ENCODE measurements at regions not wholly inside any gene's neighbourhood (a gene's known extent, or its start where the extent isn't known, plus 50 kb on each side); places are given as distances from the start of the nearest gene placed in this dataset.
"Not testable (repeated sequence)": the region's sequence is repeated elsewhere in the genome, so short reads cannot be mapped to it uniquely, and the experiment has no call there.

DNA sequence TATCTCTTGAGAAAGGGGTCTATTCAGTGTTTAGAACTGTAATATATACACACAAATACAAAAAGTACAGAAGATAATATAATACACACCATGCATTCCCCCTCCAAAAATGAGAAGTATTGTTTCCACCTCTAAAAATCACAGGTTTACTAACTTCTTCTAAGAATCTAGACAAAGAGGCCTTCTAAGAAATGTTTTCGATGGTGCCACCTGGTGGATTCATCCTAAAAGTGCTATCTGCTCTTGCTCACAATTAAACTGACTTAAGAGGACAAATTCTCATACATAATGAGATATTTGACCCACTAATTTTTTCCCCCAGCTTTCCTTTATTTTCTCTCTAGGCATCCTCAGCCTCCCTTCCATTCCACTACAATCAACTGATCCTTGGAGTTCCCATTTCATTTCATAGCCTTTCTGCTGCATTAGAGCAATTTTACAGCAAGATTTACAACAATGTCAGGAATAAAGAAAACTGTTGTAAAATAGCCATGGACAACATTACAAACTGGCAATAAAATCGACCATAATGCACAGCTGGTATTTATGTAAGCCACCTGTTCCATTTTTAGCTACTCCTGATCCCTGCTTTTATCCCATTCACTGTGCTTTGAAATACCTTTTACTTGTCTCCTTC lies 124.6 kb downstream of the ARRDC4 start:
- ChIA-PET CTCF (no interaction called here), POLR2A (no interaction called here)

DNA sequence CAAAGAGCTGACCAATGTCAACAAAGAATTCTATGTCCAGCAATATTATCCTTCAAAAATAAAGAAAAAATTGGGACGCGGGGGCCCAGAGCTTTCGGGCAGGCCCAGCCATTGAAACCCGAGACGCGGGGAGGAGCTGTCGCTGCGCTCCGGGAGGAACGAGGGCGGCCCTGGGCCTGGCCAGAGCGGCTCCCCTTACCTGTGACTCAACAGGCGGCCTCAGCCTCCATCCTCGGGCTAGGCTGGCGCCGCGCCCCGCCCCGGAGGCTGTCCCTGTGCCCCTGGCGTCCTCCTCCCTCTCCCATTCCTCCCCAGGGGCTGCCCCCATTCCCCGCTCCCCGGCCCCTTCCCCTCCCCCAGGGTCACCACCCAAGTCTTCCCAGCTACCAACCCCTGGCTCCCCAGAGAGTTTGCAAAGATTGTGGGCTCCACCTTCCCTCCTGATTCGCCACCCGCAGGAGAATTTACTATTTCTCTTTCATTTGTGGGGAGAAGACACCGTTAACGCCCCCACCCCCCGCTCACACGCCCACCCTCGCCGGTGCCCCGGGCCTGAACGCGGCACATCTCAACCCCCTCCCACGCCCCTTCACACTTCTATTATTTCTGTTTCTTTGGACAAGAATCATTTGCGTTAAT lies 127.9 kb downstream of the ARRDC4 start:
- CTCF ChIA-PET, POLR2A ChIA-PET: not testable (repeated sequence)

DNA sequence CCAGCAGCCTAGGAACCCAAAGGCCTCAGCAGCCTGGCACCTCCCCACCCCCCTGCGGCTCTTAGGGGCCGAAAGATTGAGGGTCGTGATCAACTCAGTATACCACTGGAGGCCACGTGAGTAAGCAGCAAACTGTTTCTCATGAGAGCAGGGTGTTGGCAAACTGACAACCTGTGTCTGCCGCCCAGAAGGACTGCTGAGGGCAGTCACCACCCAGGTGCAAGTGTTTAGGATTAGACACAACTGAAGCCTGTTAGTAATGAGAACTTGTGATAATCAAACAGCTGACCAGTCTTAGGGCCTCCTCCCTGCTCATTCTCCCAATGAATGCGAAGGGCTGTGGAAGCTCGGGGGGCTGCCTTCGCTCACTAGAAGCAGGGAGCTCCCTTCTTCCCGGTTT lies 128.8 kb downstream of the ARRDC4 start:
- CTCF ChIA-PET, POLR2A ChIA-PET: not testable (repeated sequence)

DNA sequence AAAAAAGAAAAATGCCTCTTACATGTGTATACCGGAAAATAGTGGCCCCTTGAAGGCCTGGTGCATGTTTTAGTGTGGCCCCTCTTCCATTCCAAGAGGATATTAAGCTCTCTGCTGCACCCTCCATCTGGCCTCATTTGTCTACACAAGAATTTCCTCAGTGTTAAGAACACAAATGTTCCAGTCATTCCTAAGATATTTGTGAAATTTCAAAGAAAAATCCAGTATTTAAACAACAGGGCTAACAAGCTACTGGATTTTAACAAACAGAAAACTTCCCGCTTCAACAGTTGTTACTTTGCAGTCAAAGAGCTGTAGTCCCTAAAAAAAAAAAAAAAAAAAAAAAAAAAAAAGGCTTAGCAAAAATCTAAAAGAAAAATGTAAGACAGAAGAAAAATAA lies 137.5 kb downstream of the ARRDC4 start:
- POLR2A ChIA-PET, CTCF ChIA-PET: not testable (repeated sequence)

DNA sequence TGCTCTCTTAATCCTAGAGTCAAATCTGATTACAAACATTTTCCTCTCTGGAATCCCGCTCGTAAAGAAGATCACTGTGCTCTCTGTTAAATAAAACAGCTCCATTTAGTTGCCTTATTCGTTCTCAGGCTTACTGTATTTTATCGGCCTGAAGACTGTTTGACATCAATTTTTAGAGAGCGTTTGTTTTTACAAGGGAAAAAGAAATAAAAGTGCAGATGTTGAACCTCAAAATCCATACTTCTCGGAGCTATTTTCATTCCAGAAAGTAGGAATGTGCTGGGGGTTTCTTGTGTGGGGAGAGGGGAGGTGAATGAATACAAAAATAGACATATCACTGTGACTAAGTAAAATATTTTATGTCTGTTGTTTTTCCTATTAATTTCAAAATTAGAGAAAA lies 140.1 kb downstream of the ARRDC4 start:
- POLR2A ChIA-PET, CTCF ChIA-PET: not testable (repeated sequence)

DNA sequence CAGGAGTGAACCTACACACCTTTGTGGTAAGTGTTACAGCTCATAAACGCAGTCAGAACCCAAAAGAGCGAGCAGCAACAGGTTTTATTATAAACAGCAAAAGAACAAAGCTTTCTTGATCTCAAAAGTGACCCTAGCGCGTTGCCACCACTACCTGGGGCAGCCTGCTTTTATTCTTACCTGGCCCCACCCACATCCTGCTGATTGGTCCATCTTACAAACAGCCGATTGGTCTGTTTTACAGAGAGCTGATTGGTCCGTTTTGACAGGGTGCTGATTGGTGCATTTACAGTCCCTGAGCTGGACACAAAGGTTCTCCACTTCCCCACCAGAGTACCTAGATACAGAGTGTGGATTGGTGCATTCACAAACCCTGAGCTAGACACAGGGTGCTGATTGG lies 143.1 kb downstream of the ARRDC4 start:
- ChIA-PET CTCF (no interaction called here), POLR2A (no interaction called here)

DNA sequence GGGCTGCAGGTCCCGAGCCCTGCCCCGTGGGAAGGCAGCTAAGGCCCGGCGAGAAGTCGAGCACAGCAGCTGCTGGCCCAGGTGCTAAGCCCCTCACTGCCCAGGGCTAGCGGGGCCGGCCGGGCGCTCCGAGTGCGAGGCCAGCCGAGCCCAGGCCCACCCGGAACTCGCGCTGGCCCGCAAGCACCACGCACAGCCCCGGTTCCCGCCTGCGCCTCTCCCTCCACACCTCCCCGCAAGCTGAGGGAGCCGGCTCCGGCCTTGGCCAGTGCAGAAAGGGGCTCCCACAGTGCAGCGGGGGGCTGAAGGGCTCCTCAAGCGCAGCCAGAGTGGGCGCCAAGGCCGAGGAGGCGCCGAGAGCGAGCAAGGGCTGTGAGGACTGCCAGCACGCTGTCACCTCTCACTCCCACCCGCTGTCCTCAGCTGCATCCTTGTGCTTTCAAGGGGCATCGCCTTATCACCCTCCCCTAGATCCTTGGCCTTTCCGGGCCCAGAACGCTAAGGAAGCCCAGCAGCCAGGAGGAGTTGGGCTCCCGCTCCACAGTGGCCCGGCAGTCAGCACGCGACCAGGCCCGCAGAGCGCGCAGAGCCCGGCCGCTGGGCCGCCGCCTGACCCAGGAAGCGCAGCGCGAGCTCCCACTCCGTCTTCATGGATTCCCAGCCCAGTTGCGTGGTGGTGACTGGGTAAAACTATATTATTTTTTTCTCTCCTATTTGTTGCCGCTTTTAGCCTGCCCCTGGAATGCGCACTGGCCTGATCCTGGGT lies 144.1 kb downstream of the ARRDC4 start:
- POLR2A ChIA-PET, CTCF ChIA-PET: not testable (repeated sequence)

DNA sequence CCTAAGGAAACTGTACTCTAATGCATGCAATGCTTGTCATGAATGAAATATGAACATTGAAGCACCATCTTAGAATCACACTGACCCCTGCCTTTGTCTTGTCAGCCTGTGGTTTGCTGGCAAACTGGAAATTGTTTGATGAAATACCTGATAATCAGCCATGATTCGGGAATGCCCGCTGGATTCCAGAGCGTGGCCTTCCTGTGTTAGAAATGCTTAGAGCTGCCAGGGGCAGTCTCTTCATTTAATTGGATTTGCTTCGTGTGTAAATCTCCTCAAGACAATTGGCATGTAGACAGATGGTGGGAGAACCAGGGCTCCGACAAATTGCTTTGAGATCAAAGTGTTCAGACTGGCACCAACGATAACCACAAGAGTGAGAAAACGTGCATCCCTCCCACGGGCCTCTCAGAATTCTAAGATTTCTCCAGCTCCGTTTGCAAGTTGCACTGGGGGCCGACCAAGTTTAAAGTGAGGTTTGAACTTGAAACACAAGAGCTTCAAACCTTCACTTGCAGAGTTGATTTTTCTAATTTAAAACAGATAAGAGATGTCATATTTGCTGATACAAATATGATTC lies 146.2 kb downstream of the ARRDC4 start:
- CTCF ChIA-PET, POLR2A ChIA-PET: not testable (repeated sequence)

DNA sequence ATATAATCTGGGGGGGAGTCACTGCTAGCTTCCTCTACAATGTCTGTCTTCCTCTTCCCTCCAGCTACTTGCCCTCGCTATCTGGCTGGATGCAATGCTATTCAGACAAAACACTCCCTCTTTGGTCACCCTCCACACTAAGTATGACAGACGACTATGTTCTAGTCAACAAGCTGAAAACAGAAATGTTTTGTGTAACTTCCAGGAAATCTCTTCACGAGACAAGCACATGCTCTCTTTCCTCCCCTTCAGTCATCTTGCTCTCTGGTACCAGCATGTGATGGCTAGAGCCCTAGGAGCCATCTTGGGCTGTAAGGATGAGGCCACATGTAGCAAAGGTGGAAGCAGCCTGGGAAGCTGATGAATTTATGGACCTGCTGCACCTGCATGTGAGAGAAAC lies 151.3 kb downstream of the ARRDC4 start:
- ChIA-PET POLR2A (no interaction called here), CTCF (no interaction called here)

DNA sequence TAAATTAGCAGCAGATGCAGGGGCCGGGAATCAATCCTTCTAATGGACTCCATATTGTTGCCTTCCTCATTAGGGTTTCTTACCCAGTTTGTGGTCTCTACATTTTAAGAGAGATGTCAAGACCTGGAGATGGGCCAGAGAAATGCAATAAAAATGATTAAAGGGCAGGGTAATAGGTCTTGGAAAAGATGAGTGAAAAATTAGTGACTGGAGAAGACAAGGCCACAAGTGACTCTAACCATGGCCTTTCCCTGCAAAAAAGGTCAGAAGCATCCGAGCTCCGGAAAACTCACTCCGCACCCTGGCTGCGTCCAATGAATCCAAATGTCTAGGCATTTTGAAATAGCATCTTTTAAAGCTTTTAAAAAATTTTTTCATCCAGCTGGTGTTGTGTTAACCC lies 152.8 kb downstream of the ARRDC4 start:
- ChIA-PET CTCF (no interaction called here), POLR2A (no interaction called here)

DNA sequence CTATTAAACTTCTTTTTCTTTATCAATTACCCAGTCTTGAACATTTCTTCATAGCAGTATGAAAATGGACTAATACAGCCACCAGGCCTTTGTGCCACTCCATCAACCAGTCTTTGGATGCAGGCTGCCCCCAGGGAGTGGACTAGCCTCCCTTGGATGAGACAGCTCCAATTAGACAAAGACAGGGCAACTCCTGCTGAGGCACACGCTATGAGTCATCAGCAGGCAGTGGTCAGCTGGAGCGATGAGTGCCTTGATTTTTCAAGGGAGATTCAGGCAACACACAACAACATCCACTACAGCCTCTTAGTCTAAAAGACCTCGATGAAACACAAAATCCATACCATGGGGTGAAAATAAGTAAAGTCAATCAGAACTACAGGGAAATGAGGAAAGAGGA lies 160.1 kb downstream of the ARRDC4 start:
- ChIA-PET POLR2A (no interaction called here), CTCF (no interaction called here)

DNA sequence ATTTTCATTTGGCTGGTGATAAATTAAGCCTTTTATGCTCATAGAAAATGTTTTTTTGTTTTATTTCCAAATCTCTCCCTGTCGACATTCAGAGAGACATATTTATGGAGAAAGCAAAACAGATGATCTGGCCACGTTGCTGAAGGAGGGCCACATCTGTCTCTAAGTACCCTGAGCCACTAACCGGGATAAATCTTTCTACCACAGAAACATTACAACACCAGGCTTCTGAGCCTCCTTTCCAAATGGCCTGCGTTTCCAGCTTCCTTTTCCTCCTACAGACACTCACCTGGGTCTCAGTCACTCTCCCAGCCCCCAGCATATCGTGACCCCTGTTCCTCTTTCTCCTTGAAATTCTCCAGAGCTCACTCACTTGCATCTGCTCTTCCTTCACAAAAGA lies 161.0 kb downstream of the ARRDC4 start:
- ChIA-PET CTCF (no interaction called here), POLR2A (no interaction called here)

DNA sequence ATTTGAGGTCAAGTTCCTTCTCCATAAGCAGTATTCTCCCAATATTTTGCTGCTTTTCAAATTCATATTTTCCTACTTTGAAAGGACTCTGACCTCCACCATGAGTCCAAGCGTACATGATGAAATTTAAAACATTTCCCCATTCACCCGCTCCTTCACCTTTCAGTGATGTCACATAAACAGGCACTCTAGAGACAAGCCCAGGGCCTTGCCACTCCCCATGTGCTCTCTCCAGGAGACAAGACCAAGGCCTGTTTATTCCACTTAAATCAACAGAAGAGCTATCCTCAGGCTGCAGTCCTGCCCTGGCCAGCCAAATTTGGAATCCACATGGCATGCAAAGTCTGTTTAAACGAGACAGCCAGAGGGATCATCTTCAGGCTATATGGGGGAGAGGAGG lies 161.5 kb downstream of the ARRDC4 start:
- ChIA-PET CTCF (no interaction called here), POLR2A (no interaction called here)

DNA sequence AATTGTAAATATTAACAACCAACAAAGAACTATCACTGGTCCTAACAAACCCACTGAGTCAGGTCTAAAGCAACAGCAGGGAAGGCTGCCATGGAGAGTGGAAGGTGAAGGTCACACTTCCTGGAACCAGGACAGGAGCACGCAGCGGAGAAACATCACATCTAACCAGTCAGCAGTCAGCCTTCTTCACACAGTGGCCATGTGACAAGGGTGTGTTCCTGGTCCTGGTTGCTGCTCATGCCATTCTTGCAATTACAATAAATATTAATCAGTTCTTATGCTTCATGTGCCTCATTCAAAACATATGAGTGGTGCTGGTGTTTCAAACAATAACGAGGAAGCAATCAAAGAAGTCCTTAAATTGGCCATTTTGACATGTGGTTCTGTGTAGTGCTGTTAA lies 162.8 kb downstream of the ARRDC4 start:
- ChIA-PET POLR2A (no interaction called here), CTCF (no interaction called here)

DNA sequence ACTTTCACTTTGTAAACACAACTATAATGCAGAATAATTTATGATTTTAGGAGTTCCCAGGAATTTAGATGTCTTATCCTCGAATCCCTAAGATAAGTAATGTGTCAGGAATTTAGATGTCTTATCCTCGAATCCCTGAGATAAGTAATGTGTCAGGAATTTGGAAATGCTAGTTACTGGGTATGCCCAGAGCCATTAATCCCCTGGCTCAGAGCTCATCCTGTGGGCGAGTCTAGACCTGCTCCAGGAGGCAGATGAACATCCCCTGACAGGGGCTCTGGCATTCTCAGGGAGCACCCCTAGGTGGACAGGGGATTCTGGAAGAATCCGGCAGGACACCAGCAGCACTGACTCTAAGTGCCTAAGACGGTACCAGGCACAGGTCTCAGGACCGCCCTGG lies 163.3 kb downstream of the ARRDC4 start:
- ChIA-PET POLR2A (no interaction called here), CTCF (no interaction called here)

DNA sequence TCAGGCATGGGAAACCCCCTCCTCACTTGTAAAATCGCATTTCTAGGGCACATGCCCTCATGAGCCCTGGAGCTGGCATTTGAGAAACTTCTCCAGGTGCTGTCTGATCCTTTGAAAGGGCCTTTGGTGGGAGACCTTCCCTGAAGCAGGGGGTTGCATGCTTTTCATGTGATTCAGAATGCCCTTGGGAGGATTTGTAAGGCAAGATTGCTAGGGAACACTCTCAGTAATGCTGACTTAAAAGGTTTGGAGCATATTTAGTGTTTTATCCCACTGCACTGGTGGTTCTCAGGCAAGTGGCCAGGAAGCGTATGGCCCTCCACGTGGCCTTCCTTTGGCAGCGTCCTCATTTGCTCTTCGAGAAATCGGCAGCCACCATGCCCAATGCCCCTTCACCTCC lies 164.1 kb downstream of the ARRDC4 start:
- POLR2A ChIA-PET = no interaction called here
- CTCF ChIA-PET = no interaction called here

DNA sequence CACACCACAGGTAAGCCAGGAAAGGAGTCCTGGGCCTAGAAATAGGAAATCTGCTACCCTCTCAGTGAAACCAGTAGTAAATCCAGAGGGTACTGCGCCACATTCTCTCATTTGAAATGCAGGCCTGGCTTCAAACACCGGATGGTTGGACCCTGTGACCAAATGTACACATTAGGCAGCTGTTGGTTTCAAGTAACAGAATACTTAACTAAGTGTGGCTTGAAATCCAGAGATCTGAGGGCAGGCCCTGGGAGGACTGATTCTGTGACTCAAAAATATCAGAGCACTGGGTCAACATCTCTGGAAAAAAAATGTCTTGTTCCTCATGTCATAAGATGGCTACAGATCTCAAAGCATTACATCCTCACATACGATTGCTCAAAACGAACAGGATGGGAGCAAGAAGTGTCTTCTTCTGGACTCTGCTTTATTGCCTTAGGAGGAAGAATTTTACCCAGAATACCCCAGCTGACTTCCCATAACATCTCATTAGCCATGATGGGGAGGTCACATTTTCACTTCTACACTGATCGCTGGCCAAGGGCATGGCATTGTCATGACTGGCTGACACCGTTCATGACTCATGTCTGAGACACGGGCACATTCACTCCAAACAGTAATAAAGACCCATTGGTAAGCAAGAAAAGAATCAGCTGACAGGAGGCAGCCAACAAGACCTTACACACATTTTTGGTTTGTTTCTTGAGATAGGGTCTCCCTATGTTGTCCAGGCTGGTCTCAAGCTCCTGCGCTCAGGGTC lies 166.0 kb downstream of the ARRDC4 start:
- ChIA-PET POLR2A (no interaction called here), CTCF (no interaction called here)

DNA sequence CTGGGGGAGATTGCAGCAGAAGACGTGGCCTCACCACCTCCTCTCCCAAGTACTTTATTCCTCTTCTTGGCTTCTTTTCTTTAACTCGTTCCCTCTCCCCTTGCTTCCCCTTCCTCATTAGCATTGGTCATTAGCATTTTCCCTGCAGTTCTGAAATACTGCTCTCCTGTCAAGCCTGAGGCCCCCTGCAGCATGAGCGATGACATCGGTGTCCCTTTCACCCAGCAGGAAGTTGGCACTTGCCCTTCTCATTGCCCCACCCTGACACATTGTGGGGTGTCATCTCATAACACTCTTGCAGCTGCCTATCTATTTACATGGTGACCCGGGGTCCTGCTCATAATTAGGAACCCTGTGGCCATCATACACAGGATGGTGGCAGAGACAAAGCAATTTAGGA lies 167.1 kb downstream of the ARRDC4 start:
- POLR2A ChIA-PET = no interaction called here
- CTCF ChIA-PET = no interaction called here

DNA sequence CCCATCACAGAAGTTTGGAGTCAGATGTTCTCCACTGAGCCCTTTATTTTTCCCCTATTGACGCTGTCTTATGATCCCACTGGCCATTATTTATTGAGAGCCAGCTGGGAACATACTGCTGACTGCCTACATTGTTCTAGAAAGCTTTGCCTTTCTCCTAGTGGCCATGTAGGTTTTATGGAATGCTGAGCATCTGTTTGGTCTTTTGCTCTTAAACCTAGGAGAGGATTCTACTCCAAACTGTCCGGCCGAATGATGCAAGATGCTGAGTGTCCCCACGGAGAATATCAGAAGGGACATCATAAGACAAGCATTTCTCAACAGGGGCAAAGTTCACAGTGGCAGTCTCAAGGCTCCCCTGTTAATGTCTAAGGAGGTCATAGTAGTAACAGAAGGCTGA lies 171.4 kb downstream of the ARRDC4 start:
- POLR2A ChIA-PET = no interaction called here
- CTCF ChIA-PET = no interaction called here

DNA sequence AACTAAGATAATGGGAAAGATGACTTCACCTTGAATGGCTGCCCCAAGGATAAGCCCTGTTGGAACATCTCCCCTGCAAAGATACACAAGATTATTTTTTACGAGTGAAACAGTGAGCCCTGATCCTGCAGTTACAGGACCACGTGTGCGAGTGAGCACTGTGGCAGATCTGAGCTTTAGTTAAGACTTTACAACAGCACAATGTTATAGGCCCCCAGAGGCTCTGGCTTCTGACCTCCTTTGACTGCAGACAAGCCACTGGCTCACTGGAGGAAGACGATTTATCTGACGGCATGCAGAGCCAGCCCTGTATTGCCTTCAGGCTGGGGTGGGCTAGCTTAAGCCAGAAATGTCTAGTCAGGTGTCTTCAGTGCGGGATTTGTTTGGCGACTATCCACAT lies 174.4 kb downstream of the ARRDC4 start:
- ChIA-PET CTCF (no interaction called here), POLR2A (no interaction called here)

DNA sequence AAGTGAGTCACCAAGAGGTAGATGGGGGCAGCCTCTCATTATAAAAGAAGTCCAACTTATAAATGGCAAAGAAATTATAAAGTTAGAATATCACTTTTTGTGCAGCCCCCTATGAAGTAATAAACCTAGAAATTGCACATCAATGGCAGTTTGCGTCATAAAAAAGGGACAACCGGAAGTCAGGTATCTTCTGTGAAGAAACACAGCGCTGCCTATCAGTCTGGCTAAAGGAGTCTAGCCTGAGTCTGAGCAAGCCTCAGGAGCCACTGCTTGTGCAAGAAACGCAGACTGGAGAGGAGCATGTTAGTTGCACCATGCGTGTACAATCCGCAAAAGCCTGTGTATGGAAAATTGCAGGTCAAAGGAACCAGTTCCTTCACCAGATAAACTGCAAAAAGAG lies 178.4 kb downstream of the ARRDC4 start:
- CTCF ChIA-PET = no interaction called here
- POLR2A ChIA-PET = no interaction called here

Data from activated CD8-positive, alpha-beta memory T cell treated with anti-CD3 and anti-CD28 coated beads for 36 hours (primary cell).